Kidney (tissue), 13 donors: ENCODE measurements at regions not wholly inside any gene's neighbourhood (a gene's known extent, or its start where the extent isn't known, plus 50 kb on each side); places are given as distances from the start of the nearest gene placed in this dataset.

Source experiments
- DNase-seq, 5 donors: peaks; one replicate each; pipeline ENCODE4 v3.0.0-alpha.2; 2013 to 2020
- FAIRE-seq: peaks from 2 replicates; lab custom pipeline; 2012; peaks lifted over from hg19 to GRCh38; lab: Jason Lieb, UNC
- H3K27ac ChIP-seq, 2 donors: one replicate each; pipeline ENCODE4 v1.7.0; 2013; ENCODE audit warnings: low read depth in 2 of 2, low read length in 2 of 2, inconsistent platforms in 1 of 2
- H3K27me3 ChIP-seq: one replicate; pipeline ENCODE4 v1.7.1; 2013; ENCODE audit warnings: low read length, inconsistent platforms; ENCODE audit not compliant: control insufficient read depth, insufficient read depth
- H3K36me3 ChIP-seq, 3 donors: one replicate each; pipeline versions ENCODE4 v1.7.0 to v1.7.1; 2013; ENCODE audit warnings: low read length in 3 of 3, control low read depth in 1 of 3, inconsistent platforms in 1 of 3; ENCODE audit not compliant: insufficient read depth in 3 of 3, control insufficient read depth in 2 of 3
- H3K4me1 ChIP-seq, 3 donors: one replicate each; pipeline versions ENCODE4 v1.7.0 to v1.7.1; 2013; ENCODE audit warnings: low read length in 3 of 3, inconsistent platforms in 1 of 3, low read depth in 1 of 3; ENCODE audit not compliant: control insufficient read depth in 2 of 3, insufficient read depth in 2 of 3
- H3K4me3 ChIP-seq, 3 donors: one replicate each; pipeline versions ENCODE4 v1.7.0 to v1.8.1; 2013; ENCODE audit warnings: low read length in 3 of 3, control low read depth in 1 of 3, inconsistent platforms in 1 of 3
- H3K9ac ChIP-seq, 3 donors: one replicate each; pipeline versions ENCODE4 v1.7.0 to v1.7.1; 2013; ENCODE audit warnings: low read length in 3 of 3, control low read depth in 1 of 3, inconsistent platforms in 1 of 3
- H3K9me3 ChIP-seq, 3 donors: one replicate each; pipeline versions ENCODE4 v1.7.0 to v1.7.1; 2013; ENCODE audit warnings: low read length in 3 of 3, control low read depth in 1 of 3, inconsistent platforms in 1 of 3; ENCODE audit not compliant: control insufficient read depth in 2 of 3, insufficient read depth in 1 of 3
- CTCF ChIP-seq: IDR thresholded peaks from 3 replicates; pipeline ENCODE4 v1.5.1; 2012; ENCODE audit warnings: mild to moderate bottlenecking, moderate library complexity, borderline replicate concordance; ENCODE audit not compliant: insufficient read depth; ENCODE audit errors: extremely low read depth
- intact Hi-C: fragments of 100-400 bp; cut with DNase I; formaldehyde crosslinking; loops from one replicate; pipeline ENCODE4 v1.11.1; 2022
- donor health status: control.
- donor health status: control.
- donor health status: control.
- donor health status: control.
- donor health status: control.
- donor health status: DM: yes; HTN: yes; CAD: no.
- donor health status: Normal renal cell carcinoma (clear cell type).

GRCh38 chr5:147143215-147143614, 91.6 kb upstream of the STK32A start:
- Histone ChIP-seq H3K27me3 (no peaks in the 10 kb centered on the region), H3K27ac (no peak overlapping the region), H3K9ac (no peak overlapping the region), H3K4me3 (no peak overlapping the region), H3K9me3 (peaks cover 0 to 4% (median 0%) of the 10 kb centered on the region in 3 donors), H3K4me1 (no peaks in the 10 kb centered on the region), H3K36me3 (no peaks in the 10 kb centered on the region)
- intact Hi-C loops, result no loop called here
- FAIRE-seq, result no peak
- no peak for DNase-seq
- no peak for TF ChIP-seq CTCF

- DNase-seq (no peak), FAIRE-seq (no peak)
- H3K9ac ChIP-seq, result no peak overlapping the region
- no peaks in the 10 kb centered on the region for H3K27me3 ChIP-seq
- intact Hi-C loops, result no loop called here
- H3K9me3 ChIP-seq, result no peaks in the 10 kb centered on the region
- no peak overlapping the region for H3K27ac ChIP-seq
- H3K4me1 ChIP-seq, result no peaks in the 10 kb centered on the region
- H3K36me3 ChIP-seq, result no peaks in the 10 kb centered on the region
- H3K4me3 ChIP-seq, result no peak overlapping the region
- no peak for TF ChIP-seq CTCF
These were observed 89.5 kb upstream of the STK32A start for GRCh38 chr5:147145328-147145727.

- FAIRE-seq, result no peak
- no peak overlapping the region for H3K4me3 ChIP-seq
- no peak overlapping the region for H3K27ac ChIP-seq
- no peaks in the 10 kb centered on the region for H3K9me3 ChIP-seq
- H3K36me3 ChIP-seq, result no peaks in the 10 kb centered on the region
- no peaks in the 10 kb centered on the region for H3K27me3 ChIP-seq
- H3K9ac ChIP-seq, result no peak overlapping the region
- no peaks in the 10 kb centered on the region for H3K4me1 ChIP-seq
- TF ChIP-seq CTCF, result no peak
- intact Hi-C loops, result no loop called here
- no peak for DNase-seq
These were observed 86.1 kb upstream of the STK32A start for GRCh38 chr5:147148715-147149114.

GRCh38 chr5:147152086-147152485, 82.7 kb upstream of the STK32A start:
- no peak for FAIRE-seq
- no peak overlapping the region for H3K9ac ChIP-seq

More at GRCh38 chr5:147152086-147152485, 82.7 kb upstream of the STK32A start:
- Histone ChIP-seq H3K4me3 (no peak overlapping the region), H3K4me1 (no peaks in the 10 kb centered on the region), H3K36me3 (no peaks in the 10 kb centered on the region), H3K9me3 (no peaks in the 10 kb centered on the region), H3K27ac (no peak overlapping the region), H3K27me3 (no peaks in the 10 kb centered on the region)
- intact Hi-C loops, result no loop called here
- no peak for TF ChIP-seq CTCF
- DNase-seq, result no peak
